ENCODE measurements at regions not wholly inside any gene's neighbourhood (a gene's known extent, or its start where the extent isn't known, plus 50 kb on each side); places are given as distances from the start of the nearest gene placed in this dataset.

DNA sequence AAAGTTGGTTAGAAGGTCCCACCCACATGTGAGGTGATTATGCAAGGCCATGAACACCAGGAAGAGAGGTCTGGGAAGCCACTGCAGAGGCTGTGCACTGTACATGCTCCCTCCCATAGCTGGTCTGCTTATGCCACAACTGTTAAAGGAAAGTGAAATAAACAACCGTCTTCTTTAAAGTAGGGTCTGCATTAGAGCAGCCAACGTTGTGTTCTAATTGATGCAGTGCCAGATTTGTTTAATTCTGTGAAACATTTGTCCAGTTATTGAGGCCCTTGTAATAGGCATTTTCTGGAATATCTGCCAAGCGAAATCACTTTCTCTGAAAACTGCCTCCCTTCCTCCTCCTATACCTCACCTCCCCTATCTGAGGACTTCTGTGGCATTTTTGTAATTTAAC, 224.0 kb upstream of the LNX1 start:
- Histone ChIP-seq H3K27ac (ENCODE audit: low read length) (no peak overlapping the region), H3K4me2 (ENCODE audit: insufficient read depth, low read length) (no peak overlapping the region), H4K20me1 (ENCODE audit: insufficient read depth, low read length) (no peaks in the 10 kb centered on the region), H3K4me1 (ENCODE audit: insufficient read depth, low read length) (no peaks in the 10 kb centered on the region), H3K79me2 (ENCODE audit: insufficient read depth, low read length) (no peaks in the 10 kb centered on the region), H3K9me3 (ENCODE audit: insufficient read depth, low read length, severe bottlenecking) (no peaks in the 10 kb centered on the region), H3K27me3 (ENCODE audit: insufficient read depth, low read length, poor library complexity) (no peaks in the 10 kb centered on the region), H2AFZ (ENCODE audit: low read depth, low read length) (no peak overlapping the region), H3K4me3 (ENCODE audit: low read depth in 1 of 2, low read length in 2 of 2) (no peak overlapping the region), H3K36me3 (ENCODE audit: insufficient read depth, low read length) (no peaks in the 10 kb centered on the region), H3K9ac (ENCODE audit: low read depth, low read length) (no peak overlapping the region)
- no peak for ATAC-seq (ENCODE audit: insufficient read depth, low read depth)
- TF ChIP-seq EZH2 (IDR thresholded peaks at IDR 0.05; ENCODE audit: borderline replicate concordance, low read depth, low read length, severe bottlenecking) (no peak), CTCF (IDR thresholded peaks at IDR 0.05; ENCODE audit: borderline replicate concordance, extremely low read depth, low read length, poor library complexity, severe bottlenecking) (no peak)
- DNase-seq: no peak

- no peak overlapping the region for H3K4me2 ChIP-seq (ENCODE audit: insufficient read depth, low read length)
- H4K20me1 ChIP-seq (ENCODE audit: insufficient read depth, low read length): no peaks in the 10 kb centered on the region
- no peak overlapping the region for H3K27ac ChIP-seq (ENCODE audit: low read length)
- no peaks in the 10 kb centered on the region for H3K4me1 ChIP-seq (ENCODE audit: insufficient read depth, low read length)
- DNase-seq (no peak), ATAC-seq (ENCODE audit: insufficient read depth, low read depth) (no peak)
- no peak overlapping the region for H2AFZ ChIP-seq (ENCODE audit: low read depth, low read length)
- no peaks in the 10 kb centered on the region for H3K79me2 ChIP-seq (ENCODE audit: insufficient read depth, low read length)
- no peaks in the 10 kb centered on the region for H3K9me3 ChIP-seq (ENCODE audit: insufficient read depth, low read length, severe bottlenecking)
- H3K27me3 ChIP-seq (ENCODE audit: insufficient read depth, low read length, poor library complexity): no peaks in the 10 kb centered on the region
- no peaks in the 10 kb centered on the region for H3K36me3 ChIP-seq (ENCODE audit: insufficient read depth, low read length)
- H3K9ac ChIP-seq (ENCODE audit: low read depth, low read length): no peak overlapping the region
- TF ChIP-seq CTCF (IDR thresholded peaks at IDR 0.05; ENCODE audit: borderline replicate concordance, extremely low read depth, low read length, poor library complexity, severe bottlenecking): no peak
- no peak for TF ChIP-seq EZH2 (IDR thresholded peaks at IDR 0.05; ENCODE audit: borderline replicate concordance, low read depth, low read length, severe bottlenecking)
- no peak overlapping the region for H3K4me3 ChIP-seq (ENCODE audit: low read depth in 1 of 2, low read length in 2 of 2)
These were observed 222.7 kb upstream of the LNX1 start for GRCh38 chr4:53813998-53814397.

DNA sequence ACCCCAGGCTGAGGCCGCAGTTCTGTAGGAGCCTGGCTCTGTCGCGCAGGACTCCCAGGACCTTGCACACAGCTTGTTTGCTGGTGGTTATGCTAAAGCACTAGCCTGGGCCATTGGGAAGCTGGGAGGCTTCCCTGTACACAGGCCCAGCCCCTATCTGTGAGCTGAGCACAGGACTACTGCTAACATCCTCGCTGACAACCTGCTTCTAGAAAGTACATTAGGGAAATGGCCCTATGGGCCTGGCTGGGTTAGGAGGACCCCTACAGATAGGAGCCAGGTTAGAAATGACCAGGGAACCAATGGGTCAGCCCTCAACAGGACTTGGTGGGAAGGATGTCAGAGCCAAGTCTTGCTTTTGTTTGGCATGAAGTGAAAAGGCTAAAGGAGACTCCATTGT, 219.4 kb upstream of the LNX1 start:
- H4K20me1 ChIP-seq (ENCODE audit: insufficient read depth, low read length): no peaks in the 10 kb centered on the region
- no peaks in the 10 kb centered on the region for H3K27me3 ChIP-seq (ENCODE audit: insufficient read depth, low read length, poor library complexity)
- no peak overlapping the region for H3K4me3 ChIP-seq (ENCODE audit: low read depth in 1 of 2, low read length in 2 of 2)
- no peak overlapping the region for H3K4me2 ChIP-seq (ENCODE audit: insufficient read depth, low read length)
- H3K79me2 ChIP-seq (ENCODE audit: insufficient read depth, low read length): no peaks in the 10 kb centered on the region
- H3K4me1 ChIP-seq (ENCODE audit: insufficient read depth, low read length): no peaks in the 10 kb centered on the region
- TF ChIP-seq EZH2 (IDR thresholded peaks at IDR 0.05; ENCODE audit: borderline replicate concordance, low read depth, low read length, severe bottlenecking) (no peak), CTCF (IDR thresholded peaks at IDR 0.05; ENCODE audit: borderline replicate concordance, extremely low read depth, low read length, poor library complexity, severe bottlenecking) (no peak)
- H3K9me3 ChIP-seq (ENCODE audit: insufficient read depth, low read length, severe bottlenecking): no peaks in the 10 kb centered on the region
- no peak for DNase-seq
- H2AFZ ChIP-seq (ENCODE audit: low read depth, low read length): no peak overlapping the region
- H3K36me3 ChIP-seq (ENCODE audit: insufficient read depth, low read length): no peaks in the 10 kb centered on the region
- no peak for ATAC-seq (ENCODE audit: insufficient read depth, low read depth)
- H3K9ac ChIP-seq (ENCODE audit: low read depth, low read length): no peak overlapping the region
- no peak overlapping the region for H3K27ac ChIP-seq (ENCODE audit: low read length)

DNA sequence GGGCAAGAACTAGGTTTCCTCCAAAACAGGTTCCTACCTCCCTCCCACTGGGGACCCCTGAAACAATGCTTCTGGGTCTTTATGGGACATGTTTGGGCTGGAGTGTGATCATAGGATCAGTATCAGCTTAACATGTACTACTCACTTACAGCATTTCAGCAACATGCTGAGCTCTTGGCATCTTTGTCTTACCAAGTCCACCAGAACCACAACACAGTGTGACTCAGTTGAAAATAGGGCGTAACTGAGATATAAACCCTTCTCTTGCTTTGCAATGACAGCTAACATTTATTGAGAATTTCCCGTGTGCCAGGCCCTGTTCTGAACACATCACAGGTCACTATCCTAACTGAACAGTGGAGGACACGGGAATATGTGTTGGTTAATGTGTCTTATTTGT, 218.5 kb upstream of the LNX1 start:
- H3K36me3 ChIP-seq (ENCODE audit: insufficient read depth, low read length): no peaks in the 10 kb centered on the region
- no peaks in the 10 kb centered on the region for H3K27me3 ChIP-seq (ENCODE audit: insufficient read depth, low read length, poor library complexity)
- no peak overlapping the region for H3K4me2 ChIP-seq (ENCODE audit: insufficient read depth, low read length)
- DNase-seq: no peak
- H3K9ac ChIP-seq (ENCODE audit: low read depth, low read length): no peak overlapping the region
- H4K20me1 ChIP-seq (ENCODE audit: insufficient read depth, low read length): no peaks in the 10 kb centered on the region
- no peak for TF ChIP-seq EZH2 (IDR thresholded peaks at IDR 0.05; ENCODE audit: borderline replicate concordance, low read depth, low read length, severe bottlenecking)
- no peak for TF ChIP-seq CTCF (IDR thresholded peaks at IDR 0.05; ENCODE audit: borderline replicate concordance, extremely low read depth, low read length, poor library complexity, severe bottlenecking)
- H3K9me3 ChIP-seq (ENCODE audit: insufficient read depth, low read length, severe bottlenecking): no peaks in the 10 kb centered on the region
- no peaks in the 10 kb centered on the region for H3K4me1 ChIP-seq (ENCODE audit: insufficient read depth, low read length)
- no peak overlapping the region for H2AFZ ChIP-seq (ENCODE audit: low read depth, low read length)
- ATAC-seq (ENCODE audit: insufficient read depth, low read depth): no peak
- H3K27ac ChIP-seq (ENCODE audit: low read length): no peak overlapping the region
- H3K4me3 ChIP-seq (ENCODE audit: low read depth in 1 of 2, low read length in 2 of 2): no peak overlapping the region
- no peaks in the 10 kb centered on the region for H3K79me2 ChIP-seq (ENCODE audit: insufficient read depth, low read length)
